SK-MEL-5 (cell line): ENCODE measurements at regions not wholly inside any gene's neighbourhood (a gene's known extent, or its start where the extent isn't known, plus 50 kb on each side); places are given as distances from the start of the nearest gene placed in this dataset.
A peak's percentile ranks its signal among the peaks of the same experiment; 100 is the strongest.

ENCODE experiments used
- DNase-seq: peaks from one replicate; pipeline ENCODE4 v3.0.0-alpha.2; 2016; ENCODE audit warnings: low read depth, low spot score
- in situ Hi-C: cut with HindIII; loops from 2 replicates; pipeline ENCODE4 v1.10.0; 2016; ENCODE audit warnings: low sequenced_read_pairs, high pct_unique_total_duplicates, low pct_unique_long_range_greater_than_20kb
- small RNA-seq, 2 experiments: library from RNA; depleted of rRNA; stranded (forward); fragments of <200 nt; gene quantifications; one replicate each; pipeline ENCODE3, GENCODE V24; 2014

DNA sequence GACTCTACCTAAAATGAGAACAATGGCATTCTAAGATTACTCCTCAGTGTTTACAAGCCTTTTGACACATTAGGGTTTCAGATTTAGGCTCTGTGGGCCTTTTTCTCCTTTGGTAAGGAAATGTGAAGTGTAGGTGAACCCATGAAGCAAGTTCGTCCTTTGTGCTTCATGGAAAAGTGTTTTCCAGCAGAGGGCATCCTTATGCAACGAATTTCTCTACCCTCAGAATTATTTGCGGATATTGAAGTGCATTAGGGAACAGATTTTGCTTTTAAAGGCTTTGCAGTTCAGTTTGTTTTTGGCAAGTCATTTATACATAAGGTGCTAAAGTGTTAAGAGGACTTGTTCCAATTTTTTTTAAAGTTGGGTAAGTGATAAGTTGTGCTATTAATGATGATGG, 55.7 kb upstream of the FERMT1 start:
- in situ Hi-C loops: no loop called here
- DNase-seq: peak; percentile 62

DNA sequence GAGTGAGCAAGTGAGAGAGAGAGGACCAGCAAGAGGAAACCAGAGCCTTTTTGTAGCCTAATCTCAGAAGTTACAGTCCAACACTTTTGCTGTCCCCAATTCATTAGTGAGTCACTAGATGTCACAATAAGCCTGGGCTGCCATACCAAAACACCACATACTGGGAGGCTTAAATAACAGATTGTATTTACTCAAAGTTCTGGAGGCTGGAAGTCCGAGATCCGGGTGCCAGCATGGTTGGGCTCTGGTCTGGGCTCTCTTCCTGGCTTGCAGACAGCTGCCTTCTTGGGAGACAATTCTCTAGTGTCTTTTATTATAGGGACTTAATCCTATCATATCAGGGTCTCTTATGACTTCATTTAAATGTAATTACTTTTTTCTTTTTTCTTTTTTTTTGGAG, 50.7 kb upstream of the FERMT1 start:
- DNase-seq: no peak
- in situ Hi-C loops: no loop called here

Small RNAs in the stretch of these regions (small RNA-seq; reads per million reads assigned to genes)
- gene AL109618.2: 0 reads per million in 2 experiments
